H1 (cell line): ENCODE measurements at regions not wholly inside any gene's neighbourhood (a gene's known extent, or its start where the extent isn't known, plus 50 kb on each side); places are given as distances from the start of the nearest gene placed in this dataset.

Experiments used
- CTCF ChIA-PET: fragments of 300-600 bp; sonication (Branson Sonifier 250); formaldehyde crosslinking; loops from one replicate; lab custom pipeline; 2021; ENCODE audit not compliant: partially characterized antibody; lab: Charles Lee
- POLR2A ChIA-PET: fragments of 300-600 bp; sonication (Branson Sonifier 250); formaldehyde crosslinking; loops from one replicate; lab custom pipeline; 2021; ENCODE audit warnings: inconsistent platforms; ENCODE audit not compliant: partially characterized antibody; lab: Charles Lee
- DNase-seq, 2 experiments: peaks; one replicate each; pipeline versions ENCODE4 v3.0.0 to v3.0.0-alpha.2; 2010 to 2022; ENCODE audit warnings: low spot score in 2 of 2, low read depth in 1 of 2, mixed read lengths in 1 of 2
- FAIRE-seq: peaks from 2 replicates; lab custom pipeline; 2011; peaks lifted over from hg19 to GRCh38; lab: Jason Lieb, UNC
- H2AFZ ChIP-seq: 2 replicates; pipeline ENCODE4 v1.8.1; 2012; ENCODE audit warnings: low read length, inconsistent platforms
- H2AK5ac ChIP-seq: 2 replicates; pipeline ENCODE4 v1.6.1; 2013; ENCODE audit warnings: low read depth, low read length
- H2BK120ac ChIP-seq: replicated peaks from 2 replicates; pipeline ENCODE3; 2013; ENCODE audit warnings: low read depth, low read length, inconsistent platforms
- H2BK12ac ChIP-seq: 2 replicates; pipeline ENCODE4 v1.6.1; 2013; ENCODE audit warnings: low read depth, low read length
- H2BK15ac ChIP-seq: 2 replicates; pipeline ENCODE4 v1.6.1; 2013; ENCODE audit warnings: low read length
- H2BK20ac ChIP-seq: 2 replicates; pipeline ENCODE4 v1.6.1; 2013; ENCODE audit warnings: low read length
- H2BK5ac ChIP-seq: 2 replicates; pipeline ENCODE4 v1.6.1; 2013; ENCODE audit warnings: low read depth, low read length
- H3K14ac ChIP-seq: 2 replicates; pipeline ENCODE4 v1.6.1; 2013; ENCODE audit warnings: inconsistent platforms; ENCODE audit not compliant: insufficient read length
- H3K18ac ChIP-seq: 2 replicates; pipeline ENCODE4 v1.6.1; 2013; ENCODE audit warnings: low read length; ENCODE audit errors: extremely low read depth
- H3K23ac ChIP-seq: 2 replicates; pipeline ENCODE4 v1.6.1; 2013; ENCODE audit warnings: inconsistent platforms; ENCODE audit not compliant: insufficient read length
- H3K23me2 ChIP-seq: 2 replicates; pipeline ENCODE4 v1.6.1; 2013; ENCODE audit warnings: low read depth, low read length
- H3K27ac ChIP-seq: 2 replicates; pipeline ENCODE4 v1.6.1; 2011; ENCODE audit warnings: low read depth, low read length, inconsistent platforms
- H3K27me3 ChIP-seq, 4 experiments: replicated peaks in 1 of 4; 1 replicate in 1 of 4; 2 replicates in 3 of 4; pipeline versions ENCODE4 v1.6.1 to v1.8.1; 2011 to 2013; ENCODE audit warnings: low read length in 3 of 4, mild to moderate bottlenecking in 3 of 4, inconsistent platforms in 2 of 4, mixed read lengths in 2 of 4, moderate library complexity in 1 of 4; ENCODE audit not compliant: control insufficient read depth in 3 of 4, insufficient read depth in 3 of 4; ENCODE audit errors: extremely low read depth in 1 of 4
- H3K36me3 ChIP-seq, 4 experiments: 2 replicates each; pipeline versions ENCODE4 v1.6.1 to v1.8.1; 2011 to 2013; ENCODE audit warnings: mild to moderate bottlenecking in 4 of 4, low read length in 3 of 4, moderate library complexity in 2 of 4, control low read depth in 1 of 4, inconsistent platforms in 1 of 4; ENCODE audit not compliant: insufficient read depth in 4 of 4, control insufficient read depth in 2 of 4
- H3K4ac ChIP-seq: replicated peaks from 2 replicates; pipeline ENCODE3; 2013; ENCODE audit warnings: low read length, low read depth, mixed read lengths, inconsistent platforms; ENCODE audit not compliant: insufficient read length
- H3K4me1 ChIP-seq, 4 experiments: replicated peaks in 1 of 4; 1 replicate in 1 of 4; 2 replicates in 3 of 4; pipeline versions ENCODE4 v1.6.1 to v1.8.1; 2011 to 2013; ENCODE audit warnings: low read length in 3 of 4, inconsistent platforms in 2 of 4, mixed read lengths in 1 of 4; ENCODE audit not compliant: insufficient read depth in 4 of 4, control insufficient read depth in 3 of 4
- H3K4me2 ChIP-seq, 2 experiments: 2 replicates each; pipeline versions ENCODE4 v1.6.1 to v1.8.1; 2011 to 2013; ENCODE audit warnings: low read depth in 2 of 2, low read length in 2 of 2, control low read depth in 1 of 2, inconsistent platforms in 1 of 2, mild to moderate bottlenecking in 1 of 2; ENCODE audit not compliant: insufficient read depth in 1 of 2
- H3K4me3 ChIP-seq, 4 experiments: fragments of 200-600, 300-600 bp in 1 of 4; sonication (generic), shearing (Covaris generic), sonication (Bioruptor Twin) in 1 of 4; 2 replicates each; pipeline versions ENCODE4 v1.5.1 to v1.8.1; 2011 to 2016; ENCODE audit warnings: low read length in 4 of 4, low read depth in 3 of 4, control low read depth in 2 of 4, inconsistent platforms in 2 of 4, mild to moderate bottlenecking in 2 of 4, mixed read lengths in 1 of 4, moderate library complexity in 1 of 4; ENCODE audit not compliant: insufficient read depth in 2 of 4; ENCODE audit errors: extremely low read depth in 1 of 4
- H3K56ac ChIP-seq: replicated peaks from 2 replicates; pipeline ENCODE3; 2013; ENCODE audit warnings: low read depth, mild to moderate bottlenecking, mixed read lengths, low read length, inconsistent platforms; ENCODE audit not compliant: insufficient read length
- H3K79me1 ChIP-seq: 2 replicates; pipeline ENCODE4 v1.6.1; 2013; ENCODE audit warnings: low read depth, low read length, control low read depth
- H3K79me2 ChIP-seq, 2 experiments: 2 replicates each; pipeline versions ENCODE4 v1.6.1 to v1.8.1; 2012 to 2013; ENCODE audit warnings: low read length in 2 of 2, mild to moderate bottlenecking in 2 of 2, inconsistent platforms in 1 of 2; ENCODE audit not compliant: insufficient read depth in 2 of 2, control insufficient read depth in 1 of 2
- H3K9ac ChIP-seq, 4 experiments: replicated peaks in 1 of 4; 1 replicate in 1 of 4; 2 replicates in 3 of 4; pipeline versions ENCODE4 v1.6.1 to v1.8.1; 2011 to 2013; ENCODE audit warnings: low read depth in 3 of 4, low read length in 3 of 4, control low read depth in 2 of 4, mild to moderate bottlenecking in 2 of 4, moderate library complexity in 2 of 4, inconsistent platforms in 1 of 4; ENCODE audit errors: extremely low read depth in 1 of 4
- H3K9me3 ChIP-seq, 2 experiments: 2 replicates each; pipeline versions ENCODE4 v1.6.1 to v1.8.1; 2012 to 2013; ENCODE audit warnings: mild to moderate bottlenecking in 2 of 2, moderate library complexity in 2 of 2, control low read depth in 1 of 2, inconsistent platforms in 1 of 2, low read depth in 1 of 2, low read length in 1 of 2, mixed read lengths in 1 of 2; ENCODE audit not compliant: insufficient read depth in 2 of 2
- H4K20me1 ChIP-seq, 2 experiments: replicated peaks in 1 of 2; 2 replicates each; pipeline versions ENCODE3 to v1.8.1; 2011 to 2013; ENCODE audit warnings: inconsistent platforms in 2 of 2, low read length in 2 of 2, mild to moderate bottlenecking in 1 of 2; ENCODE audit not compliant: insufficient read depth in 2 of 2, control insufficient read depth in 1 of 2
- H4K5ac ChIP-seq: 2 replicates; pipeline ENCODE4 v1.6.1; 2013; ENCODE audit warnings: low read length, low read depth, mixed read lengths, inconsistent platforms; ENCODE audit not compliant: insufficient read length
- H4K8ac ChIP-seq: 2 replicates; pipeline ENCODE4 v1.8.0; 2013; ENCODE audit warnings: mild to moderate bottlenecking, moderate library complexity, low read length, inconsistent platforms; ENCODE audit not compliant: insufficient read depth; ENCODE audit errors: extremely low read depth
- H4K91ac ChIP-seq: replicated peaks from 2 replicates; pipeline ENCODE3; 2013; ENCODE audit warnings: low read length, mixed read lengths, inconsistent platforms; ENCODE audit not compliant: insufficient read length
- BACH1 ChIP-seq: IDR thresholded peaks from 2 replicates; pipeline ENCODE4 v1.6.1; 2012; ENCODE audit warnings: low read length, improper control_type of control experiment
- GTF2F1 ChIP-seq: IDR thresholded peaks from 2 replicates; pipeline ENCODE4 v1.6.1; 2012; ENCODE audit warnings: low read depth, low read length, improper control_type of control experiment, borderline replicate concordance
- KDM1A ChIP-seq: fragments of 200-600, 300-600 bp; sonication (generic); IDR thresholded peaks from 2 replicates; pipeline ENCODE4 v1.7.1; 2016; ENCODE audit warnings: mild to moderate bottlenecking, low read length, borderline replicate concordance
- RFX5 ChIP-seq: IDR thresholded peaks from 2 replicates; pipeline ENCODE4 v1.6.1; 2011; ENCODE audit warnings: low read depth, low read length, improper control_type of control experiment, borderline replicate concordance
- WGBS, 2 experiments: shearing (Covaris generic) in 1 of 2; methylation state at CpG; one replicate each; pipeline versions ENCODE4 v1.1.6 to v1.1.7; 2013 to 2015; ENCODE audit warnings: low lambda C conversion rate in 2 of 2, mixed read lengths in 2 of 2, inconsistent platforms in 1 of 2, low coverage in 1 of 2, missing lambda C conversion rate in 1 of 2; ENCODE audit not compliant: insufficient replicate concordance in 2 of 2, insufficient coverage in 1 of 2, insufficient read length in 1 of 2; ENCODE audit errors: extremely low coverage in 1 of 2, missing lambda C conversion rate in 1 of 2; 5-methylcytosine and 5-hydroxymethylcytosine counted together
- TF ChIP-seq, protein P1 (sequence below): IDR thresholded peaks from 2 replicates; pipeline ENCODE4 v1.6.1; 2012; ENCODE audit warnings: low read length, inconsistent platforms

DNA sequence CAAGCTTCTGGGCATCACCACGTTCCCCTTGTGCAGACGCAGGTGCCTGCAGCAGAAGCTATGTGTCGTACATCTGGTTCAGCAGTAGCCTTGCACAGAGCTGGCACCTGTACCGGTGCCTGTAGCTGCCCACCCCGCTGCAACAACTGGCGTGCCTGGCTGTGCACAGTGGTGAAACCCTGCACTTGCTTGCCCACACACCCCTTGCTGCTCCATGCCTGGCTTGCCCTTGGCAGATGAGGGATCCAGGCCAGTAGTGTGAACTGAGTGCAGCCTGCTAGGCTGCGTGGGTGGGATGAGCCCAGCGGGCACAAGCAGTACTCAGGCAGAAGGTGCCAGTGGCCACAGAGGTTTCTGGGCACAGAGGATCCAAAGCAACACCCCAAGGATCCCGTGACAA, 528.4 kb downstream of the PPARGC1A start:
- CTCF ChIA-PET: interaction anchor here (1.2 kb wide), 1 partner anchor 359 kb away, joined by 3 read pairs; no protein-coding TSS in a partner anchor
- Histone ChIP-seq H2BK5ac (no peak overlapping the region), H3K56ac (no peak overlapping the region), H4K5ac (no peak overlapping the region), H3K9me3 (no peaks in the 10 kb centered on the region), H3K9ac (no peak overlapping the region), H4K8ac (peak overlapping the region; percentile 44; the same call in 1 of the 2 replicates), H3K23ac (no peak overlapping the region), H3K4me1 (no peaks in the 10 kb centered on the region), H3K4ac (no peak overlapping the region), H2AFZ (no peak overlapping the region), H3K14ac (no peak overlapping the region), H3K4me3 (no peak overlapping the region), H2AK5ac (no peak overlapping the region), H3K27ac (no peak overlapping the region), H3K4me2 (no peak overlapping the region), H3K27me3 (no peaks in the 10 kb centered on the region), H4K91ac (no peak overlapping the region), H2BK120ac (no peak overlapping the region), H3K23me2 (no peaks in the 10 kb centered on the region), H3K79me2 (no peaks in the 10 kb centered on the region), H3K18ac (no peak overlapping the region), H2BK15ac (no peak overlapping the region), H4K20me1 (no peaks in the 10 kb centered on the region), H3K36me3 (no peaks in the 10 kb centered on the region), H2BK20ac (no peak overlapping the region), H3K79me1 (no peaks in the 10 kb centered on the region), H2BK12ac (no peak overlapping the region)
- FAIRE-seq: no peak
- POLR2A ChIA-PET: no interaction called here
- DNase-seq: no peak
- no peak for TF ChIP-seq RFX5
- TF ChIP-seq KDM1A: no peak
- no peak for TF ChIP-seq BACH1
- TF ChIP-seq GTF2F1: no peak
- TF ChIP-seq, protein P1, sequence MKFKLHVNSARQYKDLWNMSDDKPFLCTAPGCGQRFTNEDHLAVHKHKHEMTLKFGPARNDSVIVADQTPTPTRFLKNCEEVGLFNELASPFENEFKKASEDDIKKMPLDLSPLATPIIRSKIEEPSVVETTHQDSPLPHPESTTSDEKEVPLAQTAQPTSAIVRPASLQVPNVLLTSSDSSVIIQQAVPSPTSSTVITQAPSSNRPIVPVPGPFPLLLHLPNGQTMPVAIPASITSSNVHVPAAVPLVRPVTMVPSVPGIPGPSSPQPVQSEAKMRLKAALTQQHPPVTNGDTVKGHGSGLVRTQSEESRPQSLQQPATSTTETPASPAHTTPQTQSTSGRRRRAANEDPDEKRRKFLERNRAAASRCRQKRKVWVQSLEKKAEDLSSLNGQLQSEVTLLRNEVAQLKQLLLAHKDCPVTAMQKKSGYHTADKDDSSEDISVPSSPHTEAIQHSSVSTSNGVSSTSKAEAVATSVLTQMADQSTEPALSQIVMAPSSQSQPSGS: no peak
- WGBS, 2 experiments: 94% methylated on average over 8 of the region's 9 CpGs; no CpG with 5 or more reads in 1 of the 2 experiments
